Ovary (tissue), 7 donors: ENCODE measurements at regions not wholly inside any gene's neighbourhood (a gene's known extent, or its start where the extent isn't known, plus 50 kb on each side); places are given as distances from the start of the nearest gene placed in this dataset.

Experiments
- DNase-seq, 5 donors: peaks; one replicate each; pipeline ENCODE4 v3.0.0-alpha.2; 2019 to 2020
- H3K27ac ChIP-seq, 2 donors: fragments of 200-600 bp; one replicate each; pipeline versions ENCODE4 v1.5.1 to v1.8.0; 2019 to 2022
- H3K27me3 ChIP-seq: fragments of 200-600 bp; one replicate; pipeline ENCODE4 v1.8.0; 2022
- H3K36me3 ChIP-seq: fragments of 200-600 bp; sonication (generic); one replicate; pipeline ENCODE4 v1.5.1; 2019
- H3K4me1 ChIP-seq: one replicate; pipeline ENCODE4 v1.8.1; 2013; ENCODE audit warnings: mild to moderate bottlenecking, moderate library complexity; ENCODE audit not compliant: insufficient read depth
- H3K4me3 ChIP-seq: fragments of 200-600 bp; sonication (generic); one replicate; pipeline ENCODE4 v1.5.1; 2017
- H3K9me3 ChIP-seq, 2 donors: fragments of 200-600 bp in 1 of 2; sonication (generic) in 1 of 2; one replicate each; pipeline versions ENCODE4 v1.5.1 to v1.8.1; 2013 to 2019; ENCODE audit warnings: mild to moderate bottlenecking in 1 of 2, moderate library complexity in 1 of 2
- EP300 ChIP-seq: sonication (generic); formaldehyde crosslinking; IDR thresholded peaks from one replicate; pipeline ENCODE4 v1.6.1; 2017; ENCODE audit warnings: antibody characterized with exemption
- POLR2A ChIP-seq: fragments of 450-650 bp; IDR thresholded peaks from one replicate; pipeline ENCODE4 v1.6.1; 2017; ENCODE audit warnings: antibody characterized with exemption, mild to moderate bottlenecking, moderate library complexity
- WGBS, 3 donors: extraction: QIAGEN DNeasy Blood & Tissue Kit in 1 of 3; methylation state at CpG; one replicate each; pipeline versions ENCODE4 v1.1.5 to v1.1.7; 2013 to 2017; 5-methylcytosine and 5-hydroxymethylcytosine counted together
- intact Hi-C, 4 donors: fragments of 100-400 bp; cut with DNase I; formaldehyde crosslinking; loops; one replicate each; pipeline versions ENCODE4 v1.11.0 to v1.15.1; 2022 to 2023
- TF ChIP-seq, protein P1 (sequence below), 3 donors: fragments of 450-650 bp in 2 of 3; fragments of 200-600 bp in 1 of 3; IDR thresholded peaks; one replicate each; pipeline versions ENCODE4 v1.5.1 to v1.8.0; 2016 to 2022; ENCODE audit warnings: antibody characterized with exemption in 3 of 3, mild to moderate bottlenecking in 1 of 3
- donor health status: DM: no; HTN: no; CAD: no; lungs with moderate emphysema.
- donor health status: DM: no; HTN: no; CAD: no.
- donor health status: Bipolar disorder and iron deficiency.
- donor health status: DM: no; HTN: no; CAD: no.
- donor health status: DM: yes; HTN: yes; CAD: no.

DNA sequence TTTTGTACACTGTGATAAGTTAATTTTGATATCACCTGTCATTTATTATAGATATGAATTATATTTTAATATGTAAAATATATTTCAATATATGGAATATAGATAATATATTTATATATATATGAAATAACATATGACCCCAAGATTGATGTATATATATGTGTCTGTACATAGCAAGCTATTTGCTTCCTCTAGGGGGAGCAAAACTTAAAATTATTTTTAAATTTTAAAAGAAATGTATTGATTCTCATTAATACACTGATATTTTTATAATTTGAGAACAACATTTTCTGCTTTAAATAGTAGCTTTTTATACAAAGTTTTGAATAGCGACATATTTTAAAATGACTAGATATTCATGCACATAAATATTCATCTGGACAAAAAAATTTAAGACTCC is 272.0 kb downstream of the DMRTA1 start:
- intact Hi-C loops = no loop called here
- no peak overlapping the region for H3K27ac ChIP-seq
- WGBS, 3 donors = 60 to 71% (median 65%) methylated on average over 1 of the region's 1 CpG
- TF ChIP-seq, protein P1, sequence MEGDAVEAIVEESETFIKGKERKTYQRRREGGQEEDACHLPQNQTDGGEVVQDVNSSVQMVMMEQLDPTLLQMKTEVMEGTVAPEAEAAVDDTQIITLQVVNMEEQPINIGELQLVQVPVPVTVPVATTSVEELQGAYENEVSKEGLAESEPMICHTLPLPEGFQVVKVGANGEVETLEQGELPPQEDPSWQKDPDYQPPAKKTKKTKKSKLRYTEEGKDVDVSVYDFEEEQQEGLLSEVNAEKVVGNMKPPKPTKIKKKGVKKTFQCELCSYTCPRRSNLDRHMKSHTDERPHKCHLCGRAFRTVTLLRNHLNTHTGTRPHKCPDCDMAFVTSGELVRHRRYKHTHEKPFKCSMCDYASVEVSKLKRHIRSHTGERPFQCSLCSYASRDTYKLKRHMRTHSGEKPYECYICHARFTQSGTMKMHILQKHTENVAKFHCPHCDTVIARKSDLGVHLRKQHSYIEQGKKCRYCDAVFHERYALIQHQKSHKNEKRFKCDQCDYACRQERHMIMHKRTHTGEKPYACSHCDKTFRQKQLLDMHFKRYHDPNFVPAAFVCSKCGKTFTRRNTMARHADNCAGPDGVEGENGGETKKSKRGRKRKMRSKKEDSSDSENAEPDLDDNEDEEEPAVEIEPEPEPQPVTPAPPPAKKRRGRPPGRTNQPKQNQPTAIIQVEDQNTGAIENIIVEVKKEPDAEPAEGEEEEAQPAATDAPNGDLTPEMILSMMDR (IDR thresholded peaks at IDR 0.05) = no peak
- TF ChIP-seq EP300 (no peak), POLR2A (no peak)
- H3K4me1 ChIP-seq = no peaks in the 10 kb centered on the region
- DNase-seq = no peak
- no peaks in the 10 kb centered on the region for H3K36me3 ChIP-seq
- H3K4me3 ChIP-seq = no peak overlapping the region
- H3K27me3 ChIP-seq = no peaks in the 10 kb centered on the region
- no peaks in the 10 kb centered on the region for H3K9me3 ChIP-seq

DNA sequence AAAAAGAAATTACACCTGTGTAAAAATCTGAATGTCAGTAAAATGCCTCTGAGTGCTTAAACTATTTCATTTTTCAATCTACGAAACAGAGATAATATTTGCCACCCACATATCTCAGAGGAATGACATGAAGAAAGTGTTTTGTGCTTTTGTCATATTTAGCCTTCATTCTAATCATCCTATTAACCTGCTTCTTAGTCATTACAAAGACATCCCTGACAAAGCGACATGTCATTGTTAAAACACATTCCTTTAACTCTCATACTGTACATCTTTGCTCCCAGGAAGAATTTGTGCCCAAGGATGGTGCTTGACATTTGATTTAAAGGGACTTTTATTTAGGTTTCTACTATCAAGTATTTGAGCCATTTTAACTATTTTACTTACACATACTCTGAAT is 275.9 kb downstream of the DMRTA1 start:
- H3K4me1 ChIP-seq = no peaks in the 10 kb centered on the region
- no peaks in the 10 kb centered on the region for H3K9me3 ChIP-seq
- intact Hi-C loops = no loop called here
- no peak for DNase-seq
- no peaks in the 10 kb centered on the region for H3K36me3 ChIP-seq
- H3K27ac ChIP-seq = no peak overlapping the region
- no peaks in the 10 kb centered on the region for H3K27me3 ChIP-seq
- TF ChIP-seq, protein P1 (IDR thresholded peaks at IDR 0.05) = no peak
- TF ChIP-seq POLR2A (no peak), EP300 (no peak)
- WGBS, 3 donors = 72 to 86% (median 76%) methylated on average over 2 of the region's 2 CpGs
- no peak overlapping the region for H3K4me3 ChIP-seq

DNA sequence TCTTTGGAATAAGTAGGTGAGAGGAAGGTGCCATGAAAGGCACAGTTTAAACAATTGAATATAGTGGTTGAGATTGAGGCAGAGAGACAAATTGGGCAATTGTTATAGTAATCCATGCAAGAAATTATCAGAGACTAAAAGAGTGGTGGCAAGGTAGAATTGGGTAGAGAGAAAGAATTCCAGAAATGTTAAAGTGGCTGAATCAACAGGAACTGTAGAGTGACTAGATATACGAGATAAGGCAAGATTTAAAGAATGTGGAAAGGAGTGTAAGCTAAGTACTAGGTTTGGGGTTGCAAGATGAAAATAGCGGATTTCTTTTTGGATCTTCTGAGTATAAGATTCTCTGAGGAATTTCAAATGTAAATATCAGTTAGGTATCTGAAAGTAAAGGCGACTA is 285.2 kb downstream of the DMRTA1 start:
- Histone ChIP-seq H3K27me3 (no peaks in the 10 kb centered on the region), H3K36me3 (no peaks in the 10 kb centered on the region), H3K4me1 (no peaks in the 10 kb centered on the region), H3K9me3 (no peaks in the 10 kb centered on the region), H3K4me3 (no peak overlapping the region), H3K27ac (no peak overlapping the region)
- intact Hi-C loops = no loop called here
- 74 to 79% (median 76%) methylated on average over 3 of the region's 3 CpGs for WGBS, 3 donors
- TF ChIP-seq POLR2A (no peak), EP300 (no peak)
- TF ChIP-seq, protein P1 (IDR thresholded peaks at IDR 0.05) = no peak
- DNase-seq = no peak

DNA sequence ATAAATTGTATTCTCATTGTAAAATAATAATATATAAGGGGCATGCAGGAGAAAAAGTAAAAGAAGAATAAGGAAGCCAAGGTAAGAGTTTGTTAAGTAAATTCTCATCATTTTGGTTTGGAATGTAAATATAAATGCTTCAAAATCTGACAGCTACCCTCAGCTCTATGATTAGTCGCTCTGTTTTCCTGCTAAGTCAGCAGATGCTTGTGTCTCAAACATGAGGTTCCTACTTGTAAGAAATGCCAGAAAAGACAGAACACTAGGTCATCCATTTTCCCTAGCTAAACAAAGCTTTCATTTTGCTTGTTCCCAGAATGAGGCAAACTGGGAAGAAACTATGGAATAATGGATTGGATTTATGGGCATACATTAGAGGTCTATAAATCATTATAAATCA is 293.1 kb downstream of the DMRTA1 start:
- DNase-seq = no peak

More for the DNA sequence above, 293.1 kb downstream of the DMRTA1 start:
- no peaks in the 10 kb centered on the region for H3K9me3 ChIP-seq
- no peak overlapping the region for H3K27ac ChIP-seq
- no peaks in the 10 kb centered on the region for H3K27me3 ChIP-seq
- 51 to 74% (median 64%) methylated on average over 1 of the region's 1 CpG for WGBS, 3 donors
- no peaks in the 10 kb centered on the region for H3K36me3 ChIP-seq
- intact Hi-C loops = no loop called here
- no peak overlapping the region for H3K4me3 ChIP-seq
- no peaks in the 10 kb centered on the region for H3K4me1 ChIP-seq
- TF ChIP-seq EP300 (no peak), POLR2A (no peak)
- TF ChIP-seq, protein P1 (IDR thresholded peaks at IDR 0.05) = no peak
